HG03469 (cell line): ENCODE measurements at regions not wholly inside any gene's neighbourhood (a gene's known extent, or its start where the extent isn't known, plus 50 kb on each side); places are given as distances from the start of the nearest gene placed in this dataset.

Experiments
- ATAC-seq: cut with Tn5 transposase; IDR thresholded peaks from one replicate; pipeline ENCODE4 v1.9.1; 2021; ENCODE audit warnings: mild to moderate bottlenecking, moderate library complexity, moderate number of reproducible peaks; ENCODE audit not compliant: unreplicated experiment

DNA sequence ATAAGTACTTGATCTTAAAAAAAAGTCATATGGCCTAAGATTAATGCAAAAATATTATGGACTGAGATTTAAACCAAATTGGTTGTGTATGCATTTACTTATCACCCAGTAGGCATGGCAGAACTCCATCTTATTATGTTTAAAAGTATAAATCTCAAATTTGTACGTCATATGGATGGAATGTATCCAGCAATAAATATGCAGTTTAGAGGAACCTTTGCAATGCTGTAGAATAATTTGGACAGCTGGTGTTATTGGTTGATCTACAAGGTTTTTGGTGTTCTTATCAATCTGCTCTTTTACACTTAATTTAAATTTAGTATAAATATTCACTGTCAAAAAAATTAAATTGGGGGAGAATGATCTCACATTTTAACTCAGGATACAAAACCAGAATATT, 640.2 kb downstream of the SATB2 start:
- ATAC-seq, result no peak

DNA sequence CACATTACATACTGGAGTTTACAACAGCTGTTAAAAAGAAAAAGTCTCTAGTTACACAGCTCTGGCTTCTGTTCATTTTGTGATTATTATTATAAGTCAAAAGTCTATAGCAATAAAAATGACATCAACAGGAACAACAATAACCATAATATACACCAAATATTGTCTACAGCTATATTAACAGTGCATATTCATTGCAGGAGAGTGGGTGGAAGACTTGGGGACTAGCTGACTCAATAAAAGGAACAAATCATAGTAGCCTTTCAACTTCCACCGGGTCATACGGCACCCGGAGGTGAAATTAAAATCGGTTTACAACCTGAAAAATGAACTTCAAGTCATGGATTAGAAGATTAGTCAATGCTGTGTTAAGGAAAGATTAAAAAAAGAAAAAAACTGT, 642.1 kb downstream of the SATB2 start:
- no peak for ATAC-seq

DNA sequence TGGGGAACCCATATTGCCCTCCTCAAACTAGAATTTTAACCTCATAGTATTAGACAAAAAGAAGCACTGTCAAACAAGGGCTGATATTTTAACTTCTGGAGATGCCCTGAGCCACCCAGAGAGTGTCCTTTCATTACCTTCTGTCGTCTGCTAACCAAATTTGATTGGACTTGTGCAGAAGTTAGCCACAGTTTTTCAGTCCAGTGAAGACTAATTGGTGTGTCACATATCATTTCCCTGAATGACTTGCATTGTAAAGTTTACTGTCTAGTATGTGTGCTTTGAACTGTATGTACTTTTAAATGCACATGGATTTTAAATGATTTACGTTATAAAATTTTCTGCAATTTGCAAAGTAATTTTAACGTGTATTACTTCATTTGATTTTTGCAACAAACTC, 646.5 kb downstream of the SATB2 start:
- ATAC-seq, result no peak

DNA sequence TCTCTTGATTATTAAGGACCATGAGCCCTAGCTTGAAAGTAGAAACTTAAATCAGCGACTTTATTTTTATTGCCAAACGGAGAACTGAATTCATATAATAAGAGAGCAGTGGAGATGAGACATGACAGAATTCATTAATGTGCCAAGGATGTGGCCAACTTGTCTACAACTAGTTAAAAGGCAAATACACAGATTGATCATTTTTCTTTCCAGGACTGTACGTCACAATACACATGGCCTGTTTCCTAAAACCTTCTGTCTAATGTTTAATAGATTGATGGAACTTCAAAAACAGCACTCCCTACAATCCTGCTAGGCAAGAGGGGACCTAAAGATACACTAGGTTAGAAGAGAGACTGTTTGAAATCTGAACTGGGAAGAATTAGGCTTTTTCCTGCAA, 647.8 kb downstream of the SATB2 start:
- ATAC-seq, result no peak

DNA sequence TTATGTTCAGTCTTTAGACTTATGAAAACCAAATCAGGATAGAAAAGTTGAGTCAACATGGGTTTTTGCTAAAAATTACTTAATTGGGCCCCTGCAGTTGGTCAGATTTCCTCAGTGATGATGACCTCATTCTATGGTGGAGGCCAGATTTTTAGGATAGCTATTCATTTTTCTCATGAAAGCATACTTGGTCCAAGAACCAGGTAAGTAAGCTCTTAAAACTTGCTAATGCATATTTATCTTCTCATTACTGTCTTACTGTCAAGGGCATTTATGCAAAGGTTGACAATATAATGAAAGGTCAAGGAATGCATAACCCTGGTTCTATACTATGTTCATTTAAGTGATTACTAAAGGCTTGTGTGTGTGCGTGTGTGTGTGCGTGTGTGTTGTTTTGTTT, 650.6 kb downstream of the SATB2 start:
- no peak for ATAC-seq

DNA sequence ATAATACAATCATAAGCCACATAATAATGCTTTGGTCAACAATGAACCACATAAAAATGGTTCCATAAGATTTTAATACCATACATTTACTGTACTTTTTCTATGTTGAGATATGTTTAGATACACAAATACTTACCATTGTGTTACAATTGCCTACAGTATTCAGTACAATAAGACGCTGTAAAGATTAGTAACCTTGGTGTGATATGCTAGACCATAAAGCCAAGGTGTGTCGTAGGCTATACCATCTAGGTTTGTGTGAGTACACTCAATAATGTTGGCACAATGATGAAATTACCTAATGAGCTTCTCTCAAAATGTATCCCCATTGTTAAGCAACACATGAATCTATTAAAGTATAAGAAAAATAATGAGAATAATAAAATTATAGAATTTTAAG, 662.3 kb downstream of the SATB2 start:
- ATAC-seq, result no peak

DNA sequence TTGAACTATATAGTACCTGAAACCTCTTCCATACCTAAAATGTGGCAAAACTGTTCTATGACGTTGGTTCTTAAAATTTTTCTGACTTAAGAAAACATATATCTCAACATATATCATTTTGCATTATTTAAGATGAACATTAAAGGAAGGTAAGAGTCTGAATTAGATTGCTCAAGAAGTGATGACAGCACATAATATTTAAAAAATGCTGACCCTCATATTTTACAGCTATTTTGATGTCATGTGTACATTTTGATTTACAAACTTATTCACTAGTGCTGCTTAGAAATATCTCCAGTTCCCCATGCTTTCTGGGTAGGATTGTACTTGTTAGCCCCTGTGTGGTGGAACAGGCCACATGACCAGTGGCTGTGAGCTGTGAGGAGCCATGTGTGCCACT, 666.1 kb downstream of the SATB2 start:
- ATAC-seq, result no peak

DNA sequence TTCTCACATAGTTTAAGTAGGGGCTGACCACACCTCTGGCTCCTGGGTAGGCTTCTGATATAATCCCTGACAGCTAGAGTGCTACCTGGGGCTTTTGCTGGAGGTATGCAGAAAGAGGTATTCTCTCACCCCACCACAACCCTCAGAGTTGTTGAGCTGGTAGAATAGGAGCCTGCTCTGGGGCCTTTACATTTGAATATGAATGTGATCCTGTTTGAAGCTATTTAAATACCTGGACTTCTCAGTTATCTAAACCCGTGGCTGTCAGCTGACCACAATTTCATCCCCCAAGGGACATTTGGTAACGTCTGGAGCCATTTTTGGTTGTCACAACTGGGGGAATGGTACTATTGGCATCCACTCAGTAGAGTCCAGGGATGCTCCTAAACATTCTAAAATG, 669.1 kb downstream of the SATB2 start:
- ATAC-seq, result no peak

DNA sequence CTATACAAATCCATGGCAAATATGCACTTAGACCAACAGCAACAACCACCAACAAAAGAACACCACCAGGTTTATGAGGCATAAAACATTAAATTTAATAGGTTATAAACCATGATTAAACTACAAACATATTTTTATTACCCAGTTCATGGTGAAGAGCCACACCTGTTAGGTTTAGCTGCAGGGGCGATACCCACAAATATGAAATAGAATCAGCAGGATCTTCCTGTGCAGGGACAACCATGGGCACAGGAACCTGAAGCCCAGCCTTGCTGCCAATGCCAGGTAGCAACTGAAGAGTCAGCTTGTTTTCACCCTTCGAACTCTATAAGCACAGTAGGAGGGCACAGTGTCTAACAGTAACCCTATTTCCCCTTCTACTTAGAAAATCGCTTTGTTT, 675.0 kb downstream of the SATB2 start:
- ATAC-seq, result no peak

DNA sequence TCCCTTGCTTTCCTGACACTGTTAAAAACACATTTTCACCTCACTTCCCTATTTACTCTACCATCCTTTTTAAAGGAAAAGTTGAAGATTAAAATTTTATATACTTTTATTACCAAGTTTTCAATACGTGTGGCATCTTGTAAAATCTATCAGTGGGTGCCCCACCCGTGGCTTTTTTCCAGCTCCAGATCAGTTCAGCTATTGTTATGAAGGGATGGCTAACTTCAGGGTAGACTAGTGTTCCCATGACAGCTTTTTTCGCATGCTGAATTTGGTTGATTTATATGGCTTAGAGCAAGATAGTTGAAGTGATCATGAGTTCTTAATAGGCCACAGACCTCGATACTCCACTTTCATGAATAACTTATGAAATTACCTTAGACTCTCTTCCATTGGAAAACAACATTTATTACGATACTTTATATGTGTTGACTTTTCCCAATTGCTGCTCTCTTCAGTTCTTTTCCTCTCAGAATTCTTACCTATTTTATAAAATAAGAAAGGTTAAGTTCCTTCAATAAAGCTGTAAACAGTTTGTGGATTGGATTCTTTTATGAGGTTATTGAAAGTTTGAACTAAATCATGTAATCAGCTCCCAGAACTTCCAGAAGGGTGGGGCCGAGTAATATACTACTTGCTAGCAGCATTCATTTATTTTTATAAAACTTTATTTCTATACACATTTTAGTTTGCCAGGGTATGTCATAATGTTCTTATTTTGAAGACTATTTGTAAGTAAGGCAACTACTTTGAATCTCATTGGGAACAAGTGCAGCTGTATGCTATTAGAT, 680.9 kb downstream of the SATB2 start:
- no peak for ATAC-seq

DNA sequence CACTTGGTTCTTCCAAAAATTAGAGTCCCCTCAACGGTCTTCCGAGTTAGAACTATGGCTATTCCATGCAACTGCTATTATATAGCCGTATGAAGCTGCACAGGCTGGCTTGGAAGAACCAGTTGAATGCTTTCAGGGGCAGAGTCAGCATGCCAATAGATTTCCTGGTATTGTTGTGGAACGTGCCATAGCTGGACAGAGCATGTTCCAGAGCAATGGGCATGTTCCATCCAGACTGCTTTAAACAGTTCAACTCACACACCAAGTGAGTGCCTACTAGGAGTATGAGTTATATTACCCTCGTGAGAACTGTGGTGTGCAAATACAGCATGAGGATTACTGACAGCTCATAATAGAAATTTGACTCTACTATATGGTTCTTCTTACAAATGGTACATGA, 682.0 kb downstream of the SATB2 start:
- no peak for ATAC-seq

DNA sequence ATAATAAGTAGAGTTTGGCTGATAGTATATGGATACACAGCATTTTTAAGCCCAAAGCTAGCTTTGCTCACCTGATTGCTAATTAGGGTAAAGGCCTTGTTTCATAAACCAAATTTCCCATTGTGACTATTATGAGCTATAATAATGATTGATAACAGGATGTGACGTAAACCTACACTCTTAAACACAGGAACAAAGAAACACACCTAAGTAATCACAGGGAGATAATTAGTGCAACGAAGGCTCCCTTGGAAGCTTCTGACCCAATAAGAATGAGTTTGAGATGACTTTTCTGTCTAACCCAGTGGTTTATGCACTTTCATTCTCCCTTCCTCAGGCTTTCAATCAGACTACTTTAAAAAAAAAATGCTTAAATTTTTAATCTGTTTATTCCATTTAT, 683.2 kb downstream of the SATB2 start:
- ATAC-seq, result no peak

DNA sequence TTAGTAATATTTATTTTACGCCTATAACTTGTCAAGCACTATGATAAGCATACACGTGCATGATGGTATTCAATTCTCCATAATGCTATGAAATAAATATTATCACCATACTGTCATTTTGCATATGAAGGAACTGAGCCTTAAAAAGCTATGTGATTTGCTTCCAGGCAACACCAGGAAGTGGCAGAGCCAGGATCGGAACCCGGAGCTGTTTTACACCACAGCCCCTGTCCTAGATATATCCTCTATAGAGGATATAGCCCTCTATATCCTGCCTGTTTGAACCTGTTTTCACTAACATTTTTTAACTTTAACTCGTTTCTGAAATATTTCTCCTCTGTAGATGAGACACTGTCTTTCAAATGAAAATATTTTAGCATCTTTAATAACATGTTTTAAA, 690.0 kb downstream of the SATB2 start:
- ATAC-seq, result no peak

DNA sequence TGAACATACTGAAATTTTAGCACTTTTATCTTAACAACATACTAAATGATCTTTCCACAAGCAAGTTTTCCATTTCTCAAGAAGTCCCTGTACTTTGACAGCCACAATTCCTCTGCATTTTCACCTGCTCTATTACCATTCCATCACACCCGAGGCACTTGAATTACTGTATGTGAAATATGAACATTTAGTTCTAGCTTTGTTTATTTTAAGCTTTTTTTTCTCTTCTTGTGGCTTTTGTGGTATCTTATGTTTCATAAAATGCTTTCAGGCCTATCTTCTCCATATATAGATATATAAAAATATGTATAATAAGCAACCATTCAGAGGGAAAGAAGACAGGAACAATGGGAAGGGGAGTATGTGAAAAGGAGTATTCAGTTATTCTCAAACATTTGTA, 693.9 kb downstream of the SATB2 start:
- ATAC-seq, result no peak

DNA sequence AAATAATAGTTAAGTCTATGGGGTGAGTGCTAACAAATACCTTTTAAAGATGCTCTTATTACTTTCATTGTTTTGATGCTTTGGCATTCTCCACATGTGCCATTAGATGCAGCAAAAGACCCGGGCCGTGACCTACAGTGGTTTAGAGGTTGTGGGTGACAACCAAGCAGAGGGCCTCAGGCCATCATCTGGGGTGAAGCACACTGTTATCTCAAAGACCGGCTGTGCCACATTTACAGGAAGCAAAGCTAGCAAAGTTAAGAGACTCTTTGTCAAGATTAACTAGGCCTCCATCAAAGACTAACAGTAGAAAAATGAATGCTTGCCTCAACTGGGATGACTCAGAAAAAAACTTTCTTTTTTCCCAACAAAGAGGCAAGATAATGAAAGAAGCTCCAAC, 695.3 kb downstream of the SATB2 start:
- ATAC-seq, result no peak

DNA sequence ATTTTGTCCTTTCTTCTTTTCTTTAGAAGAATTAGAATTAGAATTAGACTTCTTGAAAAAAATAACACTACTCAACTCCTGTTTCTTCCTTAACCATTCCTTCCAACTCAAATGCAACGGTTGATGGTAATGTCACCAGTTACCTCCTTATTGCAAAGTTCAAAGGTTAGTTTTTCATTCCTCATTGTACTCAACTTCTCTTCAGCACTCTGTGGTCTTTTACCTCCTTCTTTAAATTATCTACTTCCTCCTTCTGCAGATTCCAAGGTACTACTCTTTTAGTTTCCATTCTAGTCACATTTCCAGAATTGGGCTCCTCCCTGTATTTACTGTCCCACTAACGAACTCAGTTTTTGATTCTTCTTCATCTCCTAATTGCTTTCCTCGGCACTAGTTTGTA, 700.7 kb downstream of the SATB2 start:
- no peak for ATAC-seq

DNA sequence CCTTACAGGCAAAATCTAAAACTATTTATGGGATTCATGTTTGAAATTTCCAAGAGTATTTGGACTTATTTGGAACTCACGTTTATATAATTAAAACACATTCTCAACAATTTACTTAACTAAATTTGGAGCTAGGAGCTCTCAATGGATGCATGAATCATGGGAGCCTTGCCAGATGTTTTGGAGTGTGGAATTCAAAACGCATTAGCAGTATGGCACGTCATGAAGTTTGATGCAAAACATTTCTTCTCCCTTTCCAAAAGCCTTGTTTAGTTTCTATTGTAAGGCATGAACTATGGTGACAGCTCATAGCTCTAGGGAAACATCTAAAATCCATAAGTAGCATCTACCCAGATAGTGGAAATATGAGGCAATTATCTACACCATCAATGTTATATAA, 701.6 kb downstream of the SATB2 start:
- ATAC-seq, result no peak

DNA sequence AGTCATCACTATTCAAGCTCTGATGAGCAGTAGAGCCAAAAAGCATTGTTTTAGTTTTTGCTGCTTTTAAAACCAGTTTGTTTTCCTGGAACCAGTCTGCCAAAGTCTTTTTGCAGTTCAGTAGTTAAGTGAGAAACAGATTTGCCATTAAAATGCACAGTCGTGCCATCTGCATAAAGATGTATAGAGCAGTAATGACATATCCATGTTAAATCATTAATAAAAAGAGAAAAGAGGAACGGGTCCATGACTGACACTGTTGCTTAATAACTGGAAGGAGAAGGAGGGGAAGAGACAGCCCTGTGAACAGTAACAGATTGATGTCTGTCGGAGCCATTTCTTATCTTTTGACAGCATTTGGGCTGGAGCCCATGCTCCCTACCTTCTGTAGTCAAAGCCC, 704.6 kb downstream of the SATB2 start:
- no peak for ATAC-seq

DNA sequence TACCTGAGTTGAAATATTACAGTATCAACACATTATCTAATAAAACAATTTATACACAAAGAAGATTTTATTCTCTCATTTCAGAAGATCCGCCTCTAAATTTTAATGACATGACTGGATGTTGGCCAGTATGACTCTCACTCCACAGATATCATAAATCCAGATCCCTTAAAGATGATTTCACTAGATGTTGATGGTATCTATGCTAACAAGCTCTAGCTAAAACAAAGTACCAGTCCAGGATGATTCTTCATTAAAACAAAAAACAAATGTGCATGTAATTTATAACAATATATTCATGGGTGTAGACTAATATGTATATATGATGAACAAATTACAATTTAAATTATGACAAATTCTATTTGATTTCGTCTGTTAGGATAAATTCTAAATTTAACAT, 708.4 kb downstream of the SATB2 start:
- ATAC-seq, result no peak

DNA sequence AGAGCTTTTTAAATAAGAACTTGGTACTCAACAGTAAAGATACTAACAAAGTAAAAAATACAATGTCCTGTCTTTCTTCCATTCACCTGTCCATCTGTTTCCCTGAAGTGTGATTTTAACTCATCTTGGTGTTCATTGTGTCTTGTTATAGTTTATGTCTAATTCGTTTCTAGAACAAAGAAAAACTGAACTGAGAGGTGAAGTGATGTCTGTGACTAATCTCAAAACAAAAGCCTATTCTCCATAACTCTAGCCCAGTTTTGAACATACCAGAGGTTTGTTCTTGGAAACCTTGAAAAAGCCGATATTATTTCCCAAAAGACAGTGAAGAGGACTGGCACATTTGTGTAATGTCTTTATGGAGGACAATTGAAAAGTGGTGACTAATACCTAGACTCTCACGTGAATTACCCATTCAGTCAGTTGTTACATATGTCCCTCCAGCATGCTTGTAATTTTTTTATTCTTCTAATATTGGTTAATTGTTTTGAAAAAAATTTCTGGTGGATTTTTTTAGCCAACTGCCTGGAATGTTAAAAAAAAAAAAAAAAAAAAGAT, 725.8 kb downstream of the SATB2 start:
- no peak for ATAC-seq

DNA sequence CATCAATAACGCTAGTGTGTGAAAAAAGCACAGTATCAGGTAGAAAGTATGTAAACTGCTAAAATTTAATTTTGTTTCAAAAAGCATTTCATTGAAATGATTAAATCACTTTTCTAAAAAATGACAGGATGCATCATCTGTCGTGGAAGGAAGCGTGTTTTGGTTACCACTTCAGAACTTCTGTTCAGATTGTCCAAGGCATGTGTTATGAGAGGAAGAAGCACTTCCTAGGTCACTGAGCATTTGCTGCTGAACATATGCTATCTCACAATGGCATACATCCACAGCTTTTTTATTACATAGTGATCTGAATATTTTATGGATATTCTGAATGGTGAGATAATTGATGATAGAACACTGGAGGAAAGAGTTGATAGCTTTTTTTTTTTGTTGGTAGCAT, 737.5 kb downstream of the SATB2 start:
- ATAC-seq, result no peak

DNA sequence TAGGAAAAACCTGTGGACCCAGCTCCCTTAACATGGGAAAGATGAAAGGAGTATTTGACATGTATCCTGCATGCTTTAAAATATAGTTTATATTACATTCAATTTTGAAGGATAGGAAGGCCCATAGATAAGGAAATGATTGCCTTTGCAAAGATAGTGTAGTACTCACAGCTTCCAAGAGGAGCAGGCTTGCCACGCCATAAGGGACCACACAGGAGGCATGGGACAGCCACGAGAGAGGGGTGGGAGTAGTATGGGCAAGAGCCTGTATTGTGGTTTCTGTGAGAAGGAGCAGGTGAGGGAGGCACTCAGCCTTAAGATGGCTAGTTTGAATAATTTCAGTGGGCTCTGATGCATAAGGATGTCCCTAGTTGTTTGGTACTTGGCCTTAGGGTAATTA, 740.3 kb downstream of the SATB2 start:
- ATAC-seq, result no peak

DNA sequence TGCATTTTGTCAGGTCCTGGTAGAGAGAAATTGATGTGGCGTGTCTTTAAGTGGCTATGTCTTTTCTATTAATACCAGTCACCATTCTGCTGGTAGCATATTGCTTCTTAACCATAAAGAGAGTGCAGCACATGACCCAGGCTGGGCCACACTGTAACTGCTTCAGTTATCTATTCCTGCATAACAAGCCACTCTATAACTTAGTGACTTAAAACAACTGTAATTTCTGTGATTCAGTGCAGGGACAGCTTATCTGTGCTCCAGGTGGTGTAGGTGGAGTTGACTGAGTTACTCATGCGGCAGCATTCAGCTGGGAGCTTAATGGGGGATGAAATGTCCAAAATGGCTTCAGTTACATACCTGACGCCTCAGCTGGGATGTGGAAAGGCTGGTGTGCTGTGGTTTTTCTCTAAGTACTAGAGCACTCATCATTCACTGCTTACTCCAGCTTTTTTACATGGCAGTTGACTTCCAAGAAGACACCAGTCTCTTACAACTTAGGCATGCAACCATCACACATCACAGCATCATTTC, 742.4 kb downstream of the SATB2 start:
- ATAC-seq, result no peak
